Ovary (tissue), 7 donors: ENCODE measurements at regions not wholly inside any gene's neighbourhood (a gene's known extent, or its start where the extent isn't known, plus 50 kb on each side); places are given as distances from the start of the nearest gene placed in this dataset.

ENCODE experiments used
- DNase-seq, 5 donors: peaks; one replicate each; pipeline ENCODE4 v3.0.0-alpha.2; 2019 to 2020
- H3K27ac ChIP-seq, 2 donors: fragments of 200-600 bp; one replicate each; pipeline versions ENCODE4 v1.5.1 to v1.8.0; 2019 to 2022
- H3K27me3 ChIP-seq: fragments of 200-600 bp; one replicate; pipeline ENCODE4 v1.8.0; 2022
- H3K36me3 ChIP-seq: fragments of 200-600 bp; sonication (generic); one replicate; pipeline ENCODE4 v1.5.1; 2019
- H3K4me1 ChIP-seq: one replicate; pipeline ENCODE4 v1.8.1; 2013; ENCODE audit warnings: mild to moderate bottlenecking, moderate library complexity; ENCODE audit not compliant: insufficient read depth
- H3K4me3 ChIP-seq: fragments of 200-600 bp; sonication (generic); one replicate; pipeline ENCODE4 v1.5.1; 2017
- H3K9me3 ChIP-seq, 2 donors: fragments of 200-600 bp in 1 of 2; sonication (generic) in 1 of 2; one replicate each; pipeline versions ENCODE4 v1.5.1 to v1.8.1; 2013 to 2019; ENCODE audit warnings: mild to moderate bottlenecking in 1 of 2, moderate library complexity in 1 of 2
- EP300 ChIP-seq: sonication (generic); formaldehyde crosslinking; IDR thresholded peaks from one replicate; pipeline ENCODE4 v1.6.1; 2017; ENCODE audit warnings: antibody characterized with exemption
- POLR2A ChIP-seq: fragments of 450-650 bp; IDR thresholded peaks from one replicate; pipeline ENCODE4 v1.6.1; 2017; ENCODE audit warnings: antibody characterized with exemption, mild to moderate bottlenecking, moderate library complexity
- WGBS, 3 donors: extraction: QIAGEN DNeasy Blood & Tissue Kit in 1 of 3; methylation state at CpG; one replicate each; pipeline versions ENCODE4 v1.1.5 to v1.1.7; 2013 to 2017; 5-methylcytosine and 5-hydroxymethylcytosine counted together
- intact Hi-C, 4 donors: fragments of 100-400 bp; cut with DNase I; formaldehyde crosslinking; loops; one replicate each; pipeline versions ENCODE4 v1.11.0 to v1.15.1; 2022 to 2023
- TF ChIP-seq, protein P1 (sequence below), 3 donors: fragments of 450-650 bp in 2 of 3; fragments of 200-600 bp in 1 of 3; IDR thresholded peaks; one replicate each; pipeline versions ENCODE4 v1.5.1 to v1.8.0; 2016 to 2022; ENCODE audit warnings: antibody characterized with exemption in 3 of 3, mild to moderate bottlenecking in 1 of 3
- donor health status: DM: no; HTN: no; CAD: no; lungs with moderate emphysema.
- donor health status: DM: no; HTN: no; CAD: no.
- donor health status: Bipolar disorder and iron deficiency.
- donor health status: DM: no; HTN: no; CAD: no.
- donor health status: DM: yes; HTN: yes; CAD: no.

DNA sequence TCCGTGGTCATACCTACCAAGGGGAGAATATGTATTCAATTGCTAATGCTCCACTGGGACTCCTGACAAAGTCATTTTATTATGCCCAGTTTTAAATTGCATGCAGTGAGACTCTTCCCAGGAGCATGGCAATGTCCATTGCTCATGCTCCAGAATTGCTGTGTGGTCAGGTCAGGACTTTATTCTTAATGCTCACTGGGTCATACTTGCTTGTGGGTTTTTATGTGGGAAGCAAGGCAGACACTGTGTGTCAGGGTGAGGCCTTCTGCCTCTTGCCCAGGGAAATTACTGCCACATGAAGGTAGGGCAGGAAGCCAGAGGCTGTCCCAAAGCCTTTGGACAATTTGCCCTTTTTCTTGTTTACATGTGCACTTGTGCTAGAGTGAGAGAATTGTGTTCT lies 164.6 kb upstream of the MEF2C start:
- Histone ChIP-seq H3K27ac (no peak overlapping the region), H3K4me3 (no peak overlapping the region), H3K4me1 (no peaks in the 10 kb centered on the region), H3K27me3 (no peaks in the 10 kb centered on the region), H3K36me3 (no peaks in the 10 kb centered on the region), H3K9me3 (no peaks in the 10 kb centered on the region)
- DNase-seq: no peak
- 88 to 91% (median 90%) methylated on average over 1 of the region's 1 CpG for WGBS, 3 donors
- intact Hi-C loops: no loop called here
- TF ChIP-seq EP300 (no peak), POLR2A (no peak)
- TF ChIP-seq, protein P1, sequence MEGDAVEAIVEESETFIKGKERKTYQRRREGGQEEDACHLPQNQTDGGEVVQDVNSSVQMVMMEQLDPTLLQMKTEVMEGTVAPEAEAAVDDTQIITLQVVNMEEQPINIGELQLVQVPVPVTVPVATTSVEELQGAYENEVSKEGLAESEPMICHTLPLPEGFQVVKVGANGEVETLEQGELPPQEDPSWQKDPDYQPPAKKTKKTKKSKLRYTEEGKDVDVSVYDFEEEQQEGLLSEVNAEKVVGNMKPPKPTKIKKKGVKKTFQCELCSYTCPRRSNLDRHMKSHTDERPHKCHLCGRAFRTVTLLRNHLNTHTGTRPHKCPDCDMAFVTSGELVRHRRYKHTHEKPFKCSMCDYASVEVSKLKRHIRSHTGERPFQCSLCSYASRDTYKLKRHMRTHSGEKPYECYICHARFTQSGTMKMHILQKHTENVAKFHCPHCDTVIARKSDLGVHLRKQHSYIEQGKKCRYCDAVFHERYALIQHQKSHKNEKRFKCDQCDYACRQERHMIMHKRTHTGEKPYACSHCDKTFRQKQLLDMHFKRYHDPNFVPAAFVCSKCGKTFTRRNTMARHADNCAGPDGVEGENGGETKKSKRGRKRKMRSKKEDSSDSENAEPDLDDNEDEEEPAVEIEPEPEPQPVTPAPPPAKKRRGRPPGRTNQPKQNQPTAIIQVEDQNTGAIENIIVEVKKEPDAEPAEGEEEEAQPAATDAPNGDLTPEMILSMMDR (IDR thresholded peaks at IDR 0.05): no peak

DNA sequence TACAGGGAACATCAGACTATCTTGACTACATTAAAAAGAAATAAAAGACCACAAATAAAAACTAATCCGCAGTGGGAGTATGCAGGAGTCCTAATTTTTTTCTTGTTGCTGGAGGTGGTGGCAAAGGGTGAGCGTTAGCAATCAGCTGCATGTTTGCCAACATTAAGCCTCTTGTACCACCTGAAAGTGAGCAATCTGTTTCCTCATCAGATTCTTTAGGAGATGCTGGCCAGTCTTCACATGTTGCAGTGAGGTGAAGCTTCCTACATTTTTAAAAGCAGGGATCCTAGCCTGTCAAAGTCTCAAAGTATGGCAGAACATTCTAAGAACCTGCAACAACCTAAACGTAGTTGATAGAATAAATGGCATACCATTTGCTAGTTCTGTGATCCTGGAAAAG lies 162.2 kb upstream of the MEF2C start:
- 87 to 92% (median 90%) methylated on average over 3 of the region's 3 CpGs for WGBS, 3 donors
- intact Hi-C loops: no loop called here

DNA sequence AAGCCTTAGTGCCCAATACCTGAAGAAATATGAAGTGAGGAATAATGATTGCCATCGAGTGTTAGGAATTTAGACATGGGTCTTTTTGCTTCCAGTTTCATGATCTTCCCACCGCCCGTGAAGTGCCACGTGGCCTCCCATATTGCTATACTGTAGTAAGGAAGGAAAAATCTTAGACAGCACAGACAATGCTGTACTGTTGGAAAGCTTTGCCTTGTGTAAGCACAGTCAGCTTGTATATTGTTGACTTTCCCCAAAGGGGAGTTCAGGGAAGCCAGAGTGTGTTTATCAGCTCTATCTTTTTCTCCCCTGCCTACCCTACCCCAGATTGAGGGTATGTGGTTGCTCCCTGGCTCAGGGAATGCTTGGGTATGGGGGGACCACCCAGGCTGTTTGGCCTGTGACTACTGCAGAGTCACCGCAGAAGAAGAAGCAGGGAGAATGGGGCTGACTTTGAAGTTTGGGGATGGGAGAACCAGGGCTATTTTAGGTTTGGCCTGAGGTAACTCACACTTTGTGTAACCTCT lies 161.8 kb upstream of the MEF2C start:
- no peaks in the 10 kb centered on the region for H3K27me3 ChIP-seq
- H3K9me3 ChIP-seq: no peaks in the 10 kb centered on the region
- intact Hi-C loops: no loop called here
- no peak for DNase-seq
- H3K4me3 ChIP-seq: no peak overlapping the region
- WGBS, 3 donors: 93 to 95% (median 93%) methylated on average over 5 of the region's 5 CpGs
- peaks cover 2% of the 10 kb centered on the region for H3K4me1 ChIP-seq
- TF ChIP-seq, protein P1 (IDR thresholded peaks at IDR 0.05): no peak
- no peak for TF ChIP-seq EP300
- no peak for TF ChIP-seq POLR2A
- H3K36me3 ChIP-seq: no peaks in the 10 kb centered on the region
- no peak overlapping the region for H3K27ac ChIP-seq

More for the DNA sequence above, 162.2 kb upstream of the MEF2C start:
- DNase-seq: no peak
- Histone ChIP-seq H3K4me1 (peaks cover 2% of the 10 kb centered on the region), H3K27me3 (no peaks in the 10 kb centered on the region), H3K27ac (no peak overlapping the region), H3K9me3 (no peaks in the 10 kb centered on the region), H3K36me3 (no peaks in the 10 kb centered on the region), H3K4me3 (no peak overlapping the region)
- no peak for TF ChIP-seq EP300
- TF ChIP-seq, protein P1 (IDR thresholded peaks at IDR 0.05): no peak
- TF ChIP-seq POLR2A: no peak

DNA sequence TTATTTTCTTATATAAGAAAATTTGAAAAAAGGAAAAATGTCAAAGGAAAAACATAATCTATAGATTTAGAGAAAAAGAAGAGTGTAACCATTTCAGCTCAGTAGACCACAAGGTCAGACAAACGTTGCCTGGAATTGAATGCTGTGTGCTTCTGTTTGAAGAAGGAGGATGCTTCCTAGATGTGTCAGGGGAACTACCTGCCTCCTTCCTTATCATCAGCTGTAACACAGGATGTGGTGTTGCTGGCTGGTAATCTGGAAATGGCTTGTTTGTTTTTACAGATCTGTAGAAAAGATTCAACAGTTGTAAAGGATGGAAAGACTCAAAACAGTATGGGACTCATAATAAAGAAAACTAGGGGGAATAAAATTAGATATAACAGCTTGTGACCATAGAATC lies 160.7 kb upstream of the MEF2C start:
- H3K36me3 ChIP-seq: no peaks in the 10 kb centered on the region
- H3K9me3 ChIP-seq: no peaks in the 10 kb centered on the region
- WGBS, 3 donors: 31 to 48% (median 43%) methylated on average over 1 of the region's 1 CpG
- H3K4me1 ChIP-seq: peaks cover 2% of the 10 kb centered on the region
- H3K27ac ChIP-seq: no peak overlapping the region
- intact Hi-C loops: no loop called here
- TF ChIP-seq, protein P1 (IDR thresholded peaks at IDR 0.05): no peak
- no peak for TF ChIP-seq POLR2A
- TF ChIP-seq EP300: no peak
- H3K4me3 ChIP-seq: no peak overlapping the region
- no peak for DNase-seq
- H3K27me3 ChIP-seq: no peaks in the 10 kb centered on the region
